C1 segment of cervical spinal cord (tissue), 14 donors: ENCODE measurements at regions not wholly inside any gene's neighbourhood (a gene's known extent, or its start where the extent isn't known, plus 50 kb on each side); places are given as distances from the start of the nearest gene placed in this dataset.

Experiments
- DNase-seq, 14 donors: peaks; one replicate each; lab custom pipeline; 2025; lab: John Stamatoyannopoulos, UW

DNA sequence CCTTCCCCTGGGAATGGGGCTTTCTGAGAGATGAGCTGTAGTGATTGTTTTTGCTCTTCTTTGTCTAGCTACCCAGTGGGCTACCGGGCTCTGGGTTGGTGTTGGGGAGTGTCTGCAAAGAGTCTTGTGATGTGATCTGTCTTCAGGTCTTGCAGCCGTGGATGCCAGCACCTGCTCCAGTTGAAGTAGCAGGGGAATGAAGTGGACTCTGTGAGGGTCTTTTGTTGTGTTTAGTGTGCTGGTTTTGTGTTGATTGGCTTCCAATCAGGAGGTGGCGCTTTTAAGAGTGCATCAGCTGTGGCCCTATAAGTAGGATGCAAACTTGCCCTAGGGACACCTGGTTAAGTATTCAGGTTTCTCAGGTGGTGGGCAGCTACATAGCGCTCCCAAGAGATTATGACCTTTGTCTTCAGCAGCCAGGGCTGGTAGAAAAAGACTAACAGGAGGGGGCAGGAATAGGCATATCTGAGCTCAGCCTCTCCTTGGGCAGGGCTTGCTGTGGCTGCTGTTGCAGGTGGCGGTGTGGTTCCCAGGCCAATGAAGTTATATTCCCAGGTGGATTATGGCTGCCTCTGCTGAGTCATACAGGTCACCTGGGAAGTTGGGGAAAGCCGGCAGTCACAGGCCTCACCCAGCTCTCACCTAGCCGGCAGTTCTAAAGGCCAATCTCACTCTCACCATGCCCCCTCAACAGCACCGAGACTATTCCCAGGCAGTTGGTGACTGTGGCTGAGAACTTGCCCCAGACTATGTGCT lies 315.7 kb upstream of the C11orf87 start:
- no peak for DNase-seq

DNA sequence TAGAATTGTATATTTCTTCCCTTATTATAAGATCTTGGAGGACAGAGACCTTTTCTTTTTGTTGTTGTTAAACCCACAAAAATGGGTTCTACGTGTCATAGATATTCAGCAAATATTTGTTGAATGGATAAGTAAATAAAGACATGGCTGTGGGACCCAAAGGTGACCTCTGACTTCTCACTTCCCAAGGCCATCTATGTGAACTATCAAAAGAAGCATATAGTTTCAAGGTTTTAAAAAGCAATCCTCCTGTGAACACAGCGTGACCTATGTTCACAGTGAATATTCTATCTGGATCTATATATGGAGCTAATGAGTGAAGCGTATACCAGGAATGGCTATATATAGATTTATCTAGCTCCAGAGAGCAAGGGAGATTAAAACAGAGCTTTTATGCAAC lies 312.8 kb upstream of the C11orf87 start:
- DNase-seq: no peak

DNA sequence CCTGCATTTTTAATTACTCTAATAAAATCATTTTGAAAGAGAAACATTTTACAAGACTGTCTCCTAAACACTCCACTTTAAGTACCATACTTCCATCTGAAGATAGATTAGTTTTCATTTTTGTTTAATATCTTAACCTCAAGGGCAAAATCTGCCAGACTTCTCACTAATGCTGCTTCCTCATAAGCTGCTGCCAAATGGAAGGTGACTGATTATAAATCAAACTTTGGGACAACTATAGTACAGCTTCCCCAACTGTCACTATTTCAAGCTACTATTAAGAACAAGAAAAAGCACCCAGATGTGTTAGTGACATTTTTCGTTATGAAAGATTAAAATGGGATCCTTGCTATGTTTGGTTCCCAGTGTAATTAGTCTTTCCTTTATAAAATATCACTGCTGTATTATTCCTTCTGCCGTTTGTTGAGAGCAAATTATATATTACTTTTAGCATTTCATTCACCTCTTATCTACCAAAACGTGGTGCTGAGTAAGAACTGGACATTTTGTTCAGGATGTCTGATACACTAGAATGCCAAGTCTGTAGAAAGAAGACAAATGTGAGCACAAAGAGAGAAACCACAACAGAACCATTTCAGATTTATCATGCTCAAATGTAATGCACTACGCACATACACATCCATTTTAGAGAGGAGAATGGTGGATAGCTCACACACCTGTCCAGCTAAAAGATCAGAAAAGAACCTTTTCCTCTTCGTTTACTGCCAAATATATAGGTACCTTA lies 312.2 kb upstream of the C11orf87 start:
- DNase-seq: no peak

GRCh38 chr11:109112261-109112660 lies 309.7 kb upstream of the C11orf87 start:
- DNase-seq: no peak

DNA sequence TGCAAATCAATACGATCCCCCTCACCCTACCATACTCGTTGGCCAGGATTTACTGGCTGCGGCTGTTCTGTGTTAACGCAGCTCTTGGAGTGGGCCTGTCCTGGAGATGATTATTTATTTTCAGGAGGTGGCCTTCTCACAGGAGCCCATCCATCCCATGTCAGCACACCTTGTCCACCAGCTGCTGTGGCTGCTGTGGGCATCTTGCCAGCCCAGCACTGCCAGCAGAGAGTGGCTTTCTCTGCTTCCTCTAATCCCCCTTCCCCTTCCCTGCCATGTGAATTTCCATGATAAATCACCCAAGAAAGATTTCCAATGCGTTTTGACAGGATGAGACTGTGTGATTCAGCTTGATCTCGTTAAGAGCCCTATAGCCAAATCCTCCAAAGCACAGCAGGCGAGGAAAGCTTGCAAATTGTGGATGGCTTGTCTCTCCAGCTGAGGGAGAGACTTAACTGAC lies 309.1 kb upstream of the C11orf87 start:
- DNase-seq: no peak

GRCh38 chr11:109120341-109120740 lies 301.6 kb upstream of the C11orf87 start:
- DNase-seq: no peak

- no peak for DNase-seq
Observed at GRCh38 chr11:109121173-109121932, 300.6 kb upstream of the C11orf87 start.

DNA sequence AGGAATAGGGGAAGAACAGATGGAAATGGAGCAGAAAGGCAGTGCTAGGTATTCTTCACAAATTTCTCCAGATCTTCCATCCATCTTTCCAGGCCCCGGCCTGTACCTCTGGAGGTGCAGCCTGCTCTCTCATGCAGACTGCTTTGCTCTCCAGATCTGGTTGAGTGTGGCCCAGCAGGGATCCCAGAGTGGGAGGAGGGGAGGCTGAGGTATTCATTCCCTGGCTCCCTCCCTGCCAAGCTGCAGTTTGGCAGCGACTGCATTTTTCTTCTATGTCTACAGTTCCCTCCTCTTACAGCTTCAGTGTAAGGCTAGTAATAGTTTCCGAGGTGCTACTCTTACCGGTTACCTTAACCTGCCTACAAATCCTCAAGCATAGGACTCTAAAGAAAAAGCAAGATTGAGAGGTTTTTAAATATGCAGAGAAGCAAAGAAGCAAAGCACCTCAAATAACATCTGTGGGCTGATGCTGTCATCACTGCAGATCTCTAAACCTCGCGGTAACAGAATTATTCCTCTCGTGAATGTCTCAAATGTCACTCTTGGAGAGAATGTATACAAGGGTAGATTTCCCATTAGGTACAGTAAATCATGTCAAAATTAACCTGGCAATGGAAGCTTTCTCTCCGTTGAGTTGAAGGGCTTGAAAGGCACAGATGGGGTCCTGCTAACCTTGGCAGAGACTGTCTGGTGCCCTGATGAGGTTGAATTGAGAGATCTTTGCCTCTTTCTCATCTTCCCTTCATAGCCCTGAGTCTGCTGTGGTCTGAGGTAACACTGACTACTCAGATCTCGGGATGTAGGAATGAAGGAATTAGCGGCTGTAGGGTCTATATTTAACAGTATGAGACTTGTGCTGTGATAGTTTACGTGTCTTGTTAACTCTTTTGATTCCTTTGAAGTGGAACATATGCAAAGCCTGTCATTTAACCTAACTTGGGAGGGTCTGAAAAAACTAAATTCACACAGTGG lies 297.9 kb upstream of the C11orf87 start:
- peak in 2 of 14 donors; percentile 6 to 8 for DNase-seq

GRCh38 chr11:109130910-109131309 lies 291.1 kb upstream of the C11orf87 start:
- no peak for DNase-seq

GRCh38 chr11:109132539-109132938 lies 289.5 kb upstream of the C11orf87 start:
- DNase-seq: no peak

DNA sequence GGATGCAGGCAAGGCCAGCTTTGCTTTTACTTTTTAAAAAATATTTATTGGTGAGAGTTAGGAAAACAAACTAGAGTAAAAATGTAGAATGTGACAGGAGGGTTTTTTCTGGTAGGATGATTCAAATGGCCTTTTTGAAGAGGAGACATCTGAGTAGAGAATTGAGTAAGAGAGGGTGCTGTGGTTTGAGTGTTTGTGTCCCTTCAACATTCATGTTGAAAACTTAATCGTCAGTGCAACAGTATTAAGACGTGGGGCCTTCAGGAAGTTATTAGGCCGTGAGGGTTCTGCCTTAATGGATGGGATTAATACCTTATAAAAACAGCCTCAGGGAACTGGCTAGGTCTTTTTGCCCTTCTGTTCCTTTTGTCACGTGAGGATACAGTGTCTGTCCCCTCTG lies 288.8 kb upstream of the C11orf87 start:
- no peak for DNase-seq

- no peak for DNase-seq
Observed at GRCh38 chr11:109135627-109136026, 286.4 kb upstream of the C11orf87 start.

GRCh38 chr11:109138196-109138595 lies 283.8 kb upstream of the C11orf87 start:
- DNase-seq: no peak

DNA sequence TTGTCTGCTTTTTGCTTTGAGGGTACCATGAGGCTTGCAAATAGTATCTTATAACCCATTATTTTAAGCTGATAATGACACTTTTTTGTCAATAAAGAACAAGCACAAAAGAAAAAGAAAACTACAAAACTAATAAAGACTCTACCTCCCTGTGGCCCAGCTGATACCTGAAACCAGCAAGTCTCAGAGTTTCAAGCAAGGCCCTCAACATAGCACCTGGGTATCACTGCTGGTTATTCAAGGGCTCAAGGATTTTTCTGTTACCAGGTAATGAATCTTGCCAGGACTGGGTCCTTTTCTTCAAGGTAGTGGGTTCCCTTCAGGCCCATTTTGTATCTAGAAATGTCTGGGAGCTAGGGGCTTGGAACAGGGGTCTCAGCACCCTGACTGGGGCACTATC lies 281.6 kb upstream of the C11orf87 start:
- no peak for DNase-seq

GRCh38 chr11:109140857-109141515 lies 281.0 kb upstream of the C11orf87 start:
- no peak for DNase-seq

DNA sequence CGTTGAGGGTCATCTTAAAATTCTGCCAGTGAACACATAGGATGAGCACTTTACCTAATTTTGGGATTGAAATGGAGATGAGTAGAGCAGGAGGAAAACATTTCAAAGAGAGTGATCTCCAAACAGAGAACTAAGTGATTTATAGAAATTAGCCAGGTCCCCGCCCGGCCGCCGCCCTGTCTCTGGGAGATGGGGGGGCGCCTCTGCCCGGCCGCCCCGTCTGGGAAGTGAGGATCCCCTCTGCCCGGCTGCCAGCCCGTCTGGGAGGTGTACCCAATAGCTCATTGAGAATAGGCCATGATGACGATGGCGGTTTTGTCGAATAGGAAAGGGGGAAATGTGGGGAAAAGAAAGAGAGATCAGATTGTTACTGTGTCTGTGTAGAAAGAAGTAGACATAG lies 276.7 kb upstream of the C11orf87 start:
- DNase-seq: no peak

GRCh38 chr11:109147726-109148125 lies 274.3 kb upstream of the C11orf87 start:
- DNase-seq: no peak

- DNase-seq: no peak
Observed at GRCh38 chr11:109148669-109149068, 273.3 kb upstream of the C11orf87 start.

DNA sequence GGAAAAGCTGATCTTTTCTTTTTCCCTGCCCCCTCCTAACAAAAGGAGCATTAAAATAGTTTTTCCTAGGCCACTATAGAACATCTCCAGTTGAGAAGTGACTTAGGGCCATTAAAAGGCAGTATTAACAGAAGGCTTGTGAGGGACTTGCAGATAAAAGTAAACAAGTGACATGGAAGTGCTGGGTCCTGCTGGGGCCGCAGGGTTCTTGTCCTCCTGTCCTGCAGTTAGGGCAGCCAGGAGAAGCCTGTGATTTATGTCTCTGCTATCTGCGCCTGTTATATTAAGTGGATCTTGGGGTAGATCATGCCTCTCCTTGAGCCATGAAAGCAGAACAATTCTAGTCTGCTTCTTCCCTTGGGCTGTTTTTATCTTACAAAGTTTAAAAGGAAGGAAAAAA lies 271.4 kb upstream of the C11orf87 start:
- no peak for DNase-seq

- DNase-seq: no peak
Observed at GRCh38 chr11:109153836-109154235, 268.2 kb upstream of the C11orf87 start.

GRCh38 chr11:109155291-109155690 lies 266.7 kb upstream of the C11orf87 start:
- DNase-seq: no peak
